Fibroblast of lung (primary cell): ENCODE measurements at regions not wholly inside any gene's neighbourhood (a gene's known extent, or its start where the extent isn't known, plus 50 kb on each side); places are given as distances from the start of the nearest gene placed in this dataset.
A peak's percentile ranks its signal among the peaks of the same experiment; 100 is the strongest.

ENCODE experiments used
- DNase-seq, 2 donors: peaks; one replicate each; pipeline versions ENCODE4 v3.0.0 to v3.0.0-alpha.2; 2010; ENCODE audit warnings: low read depth in 2 of 2
- H2AFZ ChIP-seq: 2 replicates; pipeline ENCODE4 v1.5.1; 2012; ENCODE audit warnings: low read length, control low read depth, inconsistent platforms
- H3K27ac ChIP-seq: 2 replicates; pipeline ENCODE4 v1.5.1; 2011; ENCODE audit warnings: low read length, control low read depth; ENCODE audit not compliant: insufficient read depth
- H3K27me3 ChIP-seq: 2 replicates; pipeline ENCODE4 v1.5.1; 2011; ENCODE audit warnings: mild to moderate bottlenecking, low read length; ENCODE audit not compliant: control insufficient read depth, insufficient read depth
- H3K36me3 ChIP-seq: 2 replicates; pipeline ENCODE4 v1.5.1; 2011; ENCODE audit warnings: low read length; ENCODE audit not compliant: control insufficient read depth, insufficient read depth
- H3K4me1 ChIP-seq: 2 replicates; pipeline ENCODE4 v1.5.1; 2011; ENCODE audit warnings: low read length; ENCODE audit not compliant: control insufficient read depth, insufficient read depth; ENCODE audit errors: extremely low read depth
- H3K4me2 ChIP-seq: 2 replicates; pipeline ENCODE4 v1.5.1; 2011; ENCODE audit warnings: low read length, control low read depth; ENCODE audit not compliant: insufficient read depth; ENCODE audit errors: extremely low read depth
- H3K4me3 ChIP-seq, 4 experiments: fragments of 200-600 bp in 1 of 4; sonication (generic) in 1 of 4; replicated peaks in 1 of 4; 2 replicates each; pipeline ENCODE4 v1.5.1; 2011 to 2016; ENCODE audit warnings: low read length in 4 of 4, low read depth in 3 of 4, mild to moderate bottlenecking in 3 of 4, control low read depth in 2 of 4, inconsistent platforms in 1 of 4, mixed read lengths in 1 of 4; ENCODE audit not compliant: insufficient read depth in 1 of 4; ENCODE audit errors: control extremely low read depth in 1 of 4
- H3K79me2 ChIP-seq: 2 replicates; pipeline ENCODE4 v1.5.1; 2012; ENCODE audit warnings: mild to moderate bottlenecking, low read length, inconsistent platforms; ENCODE audit not compliant: control insufficient read depth, insufficient read depth
- H3K9ac ChIP-seq: 2 replicates; pipeline ENCODE4 v1.5.1; 2011; ENCODE audit warnings: mild to moderate bottlenecking, low read length, control low read depth; ENCODE audit not compliant: insufficient read depth
- H3K9me3 ChIP-seq: 2 replicates; pipeline ENCODE4 v1.5.1; 2012; ENCODE audit warnings: low read depth, low read length; ENCODE audit not compliant: control insufficient read depth, insufficient read depth
- H4K20me1 ChIP-seq: 2 replicates; pipeline ENCODE4 v1.5.1; 2011; ENCODE audit warnings: low read length; ENCODE audit not compliant: control insufficient read depth, insufficient read depth; ENCODE audit errors: extremely low read depth
- EZH2 ChIP-seq: IDR thresholded peaks from 2 replicates; pipeline ENCODE4 v1.5.1; 2012; ENCODE audit warnings: low read length, control low read depth, mild to moderate bottlenecking; ENCODE audit errors: missing control alignments
- TF ChIP-seq, protein P1 (sequence below), 2 donors: IDR thresholded peaks in 1 of 2; conservative IDR thresholded peaks in 1 of 2; 1 replicate in 1 of 2; 2 replicates in 1 of 2; pipeline ENCODE4 v1.5.1; 2011 to 2012; ENCODE audit warnings: low read length in 2 of 2, control low read depth in 1 of 2, inconsistent platforms in 1 of 2, low read depth in 1 of 2, mild to moderate bottlenecking in 1 of 2

DNA sequence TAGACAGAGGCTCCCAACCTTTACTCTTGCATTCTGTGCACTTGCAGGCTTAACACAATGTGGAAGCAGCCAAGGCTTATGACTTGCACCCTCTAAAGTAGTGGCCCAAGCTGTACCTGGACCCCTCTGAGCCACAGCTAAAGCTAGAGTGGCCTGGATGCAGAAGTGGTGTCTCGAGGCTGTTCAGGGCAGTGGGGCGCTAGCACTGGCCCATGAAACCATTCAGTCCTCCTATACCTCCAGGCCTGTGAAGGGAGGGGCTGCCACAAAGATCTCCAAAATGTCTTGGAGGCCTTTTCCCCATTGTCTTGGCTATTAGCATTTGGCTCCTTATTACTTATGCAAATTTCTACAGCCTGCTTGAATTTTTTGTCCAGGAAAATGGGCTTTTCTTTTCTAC lies 207.7 kb downstream of the OSR1 start:
- H3K9me3 ChIP-seq = no peaks in the 10 kb centered on the region
- no peaks in the 10 kb centered on the region for H3K27me3 ChIP-seq
- no peak overlapping the region for H3K4me3 ChIP-seq
- no peak overlapping the region for H3K4me2 ChIP-seq
- no peak overlapping the region for H3K9ac ChIP-seq
- no peak overlapping the region for H2AFZ ChIP-seq
- no peaks in the 10 kb centered on the region for H4K20me1 ChIP-seq
- H3K27ac ChIP-seq = no peak overlapping the region
- TF ChIP-seq EZH2 = no peak
- TF ChIP-seq, protein P1, sequence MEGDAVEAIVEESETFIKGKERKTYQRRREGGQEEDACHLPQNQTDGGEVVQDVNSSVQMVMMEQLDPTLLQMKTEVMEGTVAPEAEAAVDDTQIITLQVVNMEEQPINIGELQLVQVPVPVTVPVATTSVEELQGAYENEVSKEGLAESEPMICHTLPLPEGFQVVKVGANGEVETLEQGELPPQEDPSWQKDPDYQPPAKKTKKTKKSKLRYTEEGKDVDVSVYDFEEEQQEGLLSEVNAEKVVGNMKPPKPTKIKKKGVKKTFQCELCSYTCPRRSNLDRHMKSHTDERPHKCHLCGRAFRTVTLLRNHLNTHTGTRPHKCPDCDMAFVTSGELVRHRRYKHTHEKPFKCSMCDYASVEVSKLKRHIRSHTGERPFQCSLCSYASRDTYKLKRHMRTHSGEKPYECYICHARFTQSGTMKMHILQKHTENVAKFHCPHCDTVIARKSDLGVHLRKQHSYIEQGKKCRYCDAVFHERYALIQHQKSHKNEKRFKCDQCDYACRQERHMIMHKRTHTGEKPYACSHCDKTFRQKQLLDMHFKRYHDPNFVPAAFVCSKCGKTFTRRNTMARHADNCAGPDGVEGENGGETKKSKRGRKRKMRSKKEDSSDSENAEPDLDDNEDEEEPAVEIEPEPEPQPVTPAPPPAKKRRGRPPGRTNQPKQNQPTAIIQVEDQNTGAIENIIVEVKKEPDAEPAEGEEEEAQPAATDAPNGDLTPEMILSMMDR (conservative IDR thresholded peaks at IDR 0.05 in 1 of 2, IDR thresholded peaks at IDR 0.05 in 1 of 2; ENCODE audit: low read depth in 1 of 2, low read length in 2 of 2) = no peak
- DNase-seq = no peak
- H3K4me1 ChIP-seq = no peaks in the 10 kb centered on the region
- H3K36me3 ChIP-seq = no peaks in the 10 kb centered on the region
- no peaks in the 10 kb centered on the region for H3K79me2 ChIP-seq

DNA sequence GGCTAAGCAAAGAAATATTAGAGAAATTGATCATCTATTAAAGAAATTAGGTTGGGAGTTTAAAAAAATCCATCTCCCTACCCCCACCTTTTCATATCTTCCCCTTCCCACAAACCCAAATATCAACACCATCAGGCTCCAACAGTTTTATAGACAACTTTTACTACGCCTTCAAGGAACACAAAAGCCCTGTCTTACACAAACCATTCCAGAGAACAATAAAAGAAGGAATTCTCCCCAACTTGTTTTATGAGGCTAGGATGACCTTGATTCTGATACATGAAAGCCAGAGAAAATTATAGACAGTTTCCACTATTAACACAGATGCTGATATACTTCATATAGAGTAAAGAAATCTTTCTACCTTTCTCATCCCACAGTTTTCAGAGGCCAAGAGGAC lies 211.6 kb downstream of the OSR1 start:
- H3K4me1 ChIP-seq = peaks cover 2% of the 10 kb centered on the region
- no peak overlapping the region for H2AFZ ChIP-seq
- no peak overlapping the region for H3K4me2 ChIP-seq
- no peak for DNase-seq
- no peaks in the 10 kb centered on the region for H4K20me1 ChIP-seq
- H3K4me3 ChIP-seq = no peak overlapping the region
- no peaks in the 10 kb centered on the region for H3K36me3 ChIP-seq
- H3K27me3 ChIP-seq = no peaks in the 10 kb centered on the region
- H3K9me3 ChIP-seq = no peaks in the 10 kb centered on the region
- H3K27ac ChIP-seq = no peak overlapping the region
- H3K9ac ChIP-seq = no peak overlapping the region
- TF ChIP-seq, protein P1 (conservative IDR thresholded peaks at IDR 0.05 in 1 of 2, IDR thresholded peaks at IDR 0.05 in 1 of 2; ENCODE audit: low read depth in 1 of 2, low read length in 2 of 2) = no peak
- TF ChIP-seq EZH2 = no peak
- H3K79me2 ChIP-seq = no peaks in the 10 kb centered on the region

GRCh38 chr2:19141234-19142004 lies 217.0 kb downstream of the OSR1 start:
- no peaks in the 10 kb centered on the region for H3K36me3 ChIP-seq
- H2AFZ ChIP-seq = no peak overlapping the region
- TF ChIP-seq, protein P1 (conservative IDR thresholded peaks at IDR 0.05 in 1 of 2, IDR thresholded peaks at IDR 0.05 in 1 of 2; ENCODE audit: low read depth in 1 of 2, low read length in 2 of 2) = no peak
- no peak for TF ChIP-seq EZH2
- no peak overlapping the region for H3K9ac ChIP-seq
- H3K4me1 ChIP-seq = peaks cover 14% of the 10 kb centered on the region
- no peaks in the 10 kb centered on the region for H3K27me3 ChIP-seq
- no peak overlapping the region for H3K4me2 ChIP-seq
- H3K9me3 ChIP-seq = no peaks in the 10 kb centered on the region
- H4K20me1 ChIP-seq = no peaks in the 10 kb centered on the region
- peak; percentile 33 to 41 for DNase-seq
- H3K27ac ChIP-seq = peak overlapping the region; percentile 19
- no peaks in the 10 kb centered on the region for H3K79me2 ChIP-seq
- H3K4me3 ChIP-seq = no peak overlapping the region
